GM19452 (cell line): ENCODE measurements at regions not wholly inside any gene's neighbourhood (a gene's known extent, or its start where the extent isn't known, plus 50 kb on each side); places are given as distances from the start of the nearest gene placed in this dataset.

Source experiments
- ATAC-seq: cut with Tn5 transposase; IDR thresholded peaks from one replicate; pipeline ENCODE4 v1.9.1; 2021; ENCODE audit not compliant: unreplicated experiment

GRCh38 chrX:138775517-138775916 is 64.0 kb upstream of the FGF13 start:
- no peak for ATAC-seq

- ATAC-seq, result no peak
Observed at GRCh38 chrX:138771047-138771446, 59.5 kb upstream of the FGF13 start.

GRCh38 chrX:138769918-138770317 is 58.4 kb upstream of the FGF13 start:
- no peak for ATAC-seq

- ATAC-seq, result no peak
Observed at GRCh38 chrX:138765051-138765450, 53.5 kb upstream of the FGF13 start.

- no peak for ATAC-seq
Observed at GRCh38 chrX:138763761-138764160, 52.2 kb upstream of the FGF13 start.

- ATAC-seq, result no peak
Observed at GRCh38 chrX:138761380-138761779, 49.9 kb upstream of the FGF13 start.
